ENCODE measurements at regions not wholly inside any gene's neighbourhood (a gene's known extent, or its start where the extent isn't known, plus 50 kb on each side); places are given as distances from the start of the nearest gene placed in this dataset.

- no peak for DNase-seq (ENCODE audit: low read depth in 3 of 3)
Observed at GRCh38 chr2:128720080-128721022, 401.7 kb upstream of the HS6ST1 start.

- no peak for DNase-seq (ENCODE audit: low read depth in 3 of 3)
Observed at GRCh38 chr2:128721096-128721495, 402.4 kb upstream of the HS6ST1 start.

- no peak for DNase-seq (ENCODE audit: low read depth in 3 of 3)
Observed at GRCh38 chr2:128722489-128722888, 403.8 kb upstream of the HS6ST1 start.

- DNase-seq (ENCODE audit: low read depth in 3 of 3): no peak
Observed at GRCh38 chr2:128724547-128724946, 405.9 kb upstream of the HS6ST1 start.

GRCh38 chr2:128724972-128725371, 406.3 kb upstream of the HS6ST1 start:
- no peak for DNase-seq (ENCODE audit: low read depth in 3 of 3)

- no peak for DNase-seq (ENCODE audit: low read depth in 3 of 3)
Observed at GRCh38 chr2:128726236-128726635, 407.6 kb upstream of the HS6ST1 start.

DNA sequence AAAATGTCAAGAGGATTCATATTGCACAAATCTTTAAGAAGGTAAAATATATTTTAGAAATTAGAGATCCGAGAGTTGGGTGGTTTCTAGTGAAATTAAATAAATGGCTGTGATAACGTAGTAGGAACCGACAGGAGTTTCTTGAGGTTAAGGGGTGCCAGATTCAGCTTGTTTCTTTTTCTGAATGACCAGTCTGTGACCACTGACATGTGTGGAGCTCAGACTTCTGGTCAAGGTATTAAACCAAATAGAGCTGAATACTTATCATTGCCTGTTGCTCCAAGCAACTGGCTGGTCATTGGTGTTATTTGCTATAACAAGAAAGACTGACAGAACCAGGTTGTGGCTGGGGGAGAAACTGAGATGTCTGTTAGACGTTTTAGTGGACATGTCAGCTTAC, 408.2 kb upstream of the HS6ST1 start:
- no peak for DNase-seq (ENCODE audit: low read depth in 3 of 3)

DNA sequence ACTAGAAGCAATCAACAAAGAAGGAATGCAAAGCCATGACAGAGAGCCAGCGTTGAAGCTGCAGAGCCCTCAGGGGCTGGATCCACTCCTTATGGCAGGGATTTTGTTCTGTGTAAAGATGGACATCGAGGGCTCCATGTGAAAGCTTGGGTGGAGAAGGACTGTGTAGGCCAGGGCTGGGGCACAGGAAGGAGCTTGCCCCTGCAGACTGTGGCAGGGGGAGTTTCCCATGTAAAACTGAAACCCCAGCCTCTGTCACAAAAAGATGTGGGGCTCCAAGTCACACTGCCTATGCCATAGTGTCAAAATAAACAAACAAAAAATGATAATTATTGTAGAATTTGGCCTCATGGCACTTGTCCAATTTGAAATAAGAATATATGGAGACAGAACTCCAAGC, 408.7 kb upstream of the HS6ST1 start:
- no peak for DNase-seq (ENCODE audit: low read depth in 3 of 3)

- DNase-seq (ENCODE audit: low read depth in 3 of 3): no peak
Observed at GRCh38 chr2:128727914-128728313, 409.2 kb upstream of the HS6ST1 start.

GRCh38 chr2:128729051-128729450, 410.4 kb upstream of the HS6ST1 start:
- DNase-seq (ENCODE audit: low read depth in 3 of 3): no peak

DNA sequence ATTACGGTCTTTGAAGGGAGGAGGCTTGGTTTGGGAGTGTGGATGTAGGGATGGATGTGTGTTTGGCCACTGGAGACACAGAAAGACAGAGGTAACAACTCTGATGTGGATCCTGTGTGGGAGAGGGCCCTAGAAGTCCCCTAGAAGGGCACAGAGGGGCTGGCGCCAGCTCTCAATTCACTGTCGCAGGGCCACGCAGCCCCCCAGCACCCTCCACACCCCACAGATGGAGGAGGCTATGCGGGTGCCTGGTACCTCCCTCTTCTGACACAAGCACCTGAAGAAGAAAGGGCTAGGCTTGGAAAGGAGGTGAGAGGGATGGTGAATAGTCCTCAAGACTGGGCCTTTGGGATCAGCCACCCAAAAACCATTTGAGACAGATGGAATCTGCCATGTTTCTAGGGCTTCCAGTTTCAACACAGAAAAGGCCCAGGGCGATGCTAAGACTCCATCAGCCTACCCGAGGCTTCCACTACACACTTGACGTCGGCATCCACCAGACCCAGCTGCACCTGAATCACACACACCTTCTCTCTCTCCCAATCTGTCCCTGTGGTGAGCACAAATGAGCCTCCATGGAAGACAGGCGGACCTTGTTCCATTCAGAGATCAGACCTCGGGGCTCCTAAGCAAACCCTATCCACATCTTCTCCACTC, 413.5 kb upstream of the HS6ST1 start:
- no peak for DNase-seq (ENCODE audit: low read depth in 3 of 3)

- DNase-seq (ENCODE audit: low read depth in 3 of 3): no peak
Observed at GRCh38 chr2:128732976-128733431, 414.3 kb upstream of the HS6ST1 start.

GRCh38 chr2:128733450-128733849, 414.8 kb upstream of the HS6ST1 start:
- no peak for DNase-seq (ENCODE audit: low read depth in 3 of 3)

DNA sequence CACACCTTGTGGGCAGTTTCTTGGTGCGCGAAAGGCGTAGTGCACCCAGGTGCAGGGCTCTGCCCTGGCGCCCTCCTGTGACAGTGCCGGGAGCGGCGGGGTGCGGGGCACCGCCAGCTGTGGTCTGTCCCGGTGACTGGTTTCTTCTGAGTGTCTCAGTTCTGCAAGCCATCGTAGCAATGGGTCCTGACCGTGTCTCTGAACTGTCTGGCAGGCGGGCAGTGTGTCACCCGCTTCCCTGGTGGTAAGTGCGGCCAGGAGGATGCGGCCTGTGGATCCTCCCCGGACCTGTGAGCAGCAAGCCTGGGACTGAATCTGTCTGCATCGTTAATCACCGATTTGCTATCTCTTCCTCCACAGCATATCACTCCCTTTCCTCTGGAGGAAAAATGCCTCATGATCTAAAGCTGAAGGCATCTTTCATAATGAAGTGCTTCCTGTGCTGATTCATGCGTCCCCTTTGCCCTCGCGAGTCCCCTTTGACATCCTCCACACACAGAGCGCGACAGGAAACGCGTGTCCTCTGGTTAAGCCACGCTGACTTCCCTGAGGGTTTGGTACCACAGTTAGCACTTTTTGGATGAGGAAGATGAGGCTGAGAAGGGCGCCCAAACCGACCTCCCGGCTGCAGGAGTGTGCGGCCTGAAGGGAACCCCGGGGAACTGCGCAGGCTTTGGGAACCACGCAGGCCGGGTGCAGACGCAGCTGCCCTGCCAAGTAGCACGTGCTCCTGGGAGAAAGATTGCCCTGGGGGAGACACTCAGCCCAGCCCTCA, 416.0 kb upstream of the HS6ST1 start:
- DNase-seq (ENCODE audit: low read depth in 3 of 3): no peak

DNA sequence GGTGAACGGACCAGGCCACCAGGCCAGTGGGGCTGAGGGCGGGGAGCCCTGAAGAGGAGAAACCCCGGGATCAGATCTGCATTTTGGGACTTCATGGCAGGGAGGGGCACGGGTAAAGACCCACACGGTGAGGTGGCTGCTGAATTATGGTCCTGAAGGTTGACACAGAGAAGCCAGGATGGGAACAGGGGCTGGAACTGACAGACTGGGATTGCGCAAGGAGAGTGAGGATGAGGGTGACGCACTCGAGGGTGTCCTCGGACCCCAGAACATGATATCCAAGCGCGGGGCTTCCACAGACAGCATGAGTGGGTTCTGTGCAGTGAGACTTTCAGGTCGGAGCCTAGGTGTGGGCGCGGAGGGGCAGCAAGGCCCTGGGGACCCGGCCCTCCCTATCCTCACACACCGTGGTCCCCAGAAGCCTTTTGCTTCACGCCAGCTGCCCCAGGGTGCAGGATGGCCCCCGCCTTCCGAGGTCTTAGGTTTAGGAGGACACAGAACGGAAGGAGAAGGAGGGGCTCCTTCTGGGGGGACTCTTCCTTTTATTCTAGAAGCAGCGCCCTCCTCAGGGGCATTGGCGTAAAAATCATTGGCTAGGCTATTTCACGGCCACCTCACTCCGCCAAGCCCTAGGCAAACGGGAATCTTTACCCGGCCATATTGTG, 416.8 kb upstream of the HS6ST1 start:
- DNase-seq (ENCODE audit: low read depth in 3 of 3): no peak

DNA sequence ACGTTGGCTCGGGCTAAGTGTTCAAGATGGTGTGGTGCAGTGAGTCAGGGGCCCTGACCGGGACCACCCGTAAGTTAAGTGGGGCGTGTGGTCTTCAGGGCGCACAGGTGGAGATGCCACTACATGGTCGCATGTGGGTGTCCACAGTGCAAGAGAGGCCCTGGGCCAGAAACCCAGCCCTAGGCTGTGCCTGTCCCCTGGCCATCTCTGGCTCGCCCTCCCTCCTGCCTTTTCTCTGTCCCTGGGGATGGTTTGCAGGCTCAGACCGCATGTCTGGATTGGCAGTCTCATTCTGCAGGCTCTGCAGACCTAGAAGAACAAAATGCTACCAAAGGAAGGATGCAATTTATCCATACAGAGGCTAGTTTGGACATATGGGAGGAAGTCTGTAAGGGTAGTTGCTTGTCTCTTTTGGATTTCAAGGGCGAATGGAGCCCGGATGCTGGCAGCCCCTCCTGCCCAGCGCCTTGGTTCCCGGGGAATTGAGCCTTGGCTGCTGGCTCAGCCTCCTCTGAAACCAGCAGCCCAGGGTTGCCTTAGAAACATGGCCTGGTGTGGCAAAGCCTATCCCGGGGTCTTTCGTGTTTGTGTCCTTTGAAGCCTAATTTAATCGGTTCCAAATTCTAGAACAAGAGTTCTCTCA, 417.5 kb upstream of the HS6ST1 start:
- DNase-seq (ENCODE audit: low read depth in 3 of 3): no peak

- DNase-seq (ENCODE audit: low read depth in 3 of 3): peak; percentile 5 to 62 (median 23)
Observed at GRCh38 chr2:128736689-128737545, 418.2 kb upstream of the HS6ST1 start.

DNA sequence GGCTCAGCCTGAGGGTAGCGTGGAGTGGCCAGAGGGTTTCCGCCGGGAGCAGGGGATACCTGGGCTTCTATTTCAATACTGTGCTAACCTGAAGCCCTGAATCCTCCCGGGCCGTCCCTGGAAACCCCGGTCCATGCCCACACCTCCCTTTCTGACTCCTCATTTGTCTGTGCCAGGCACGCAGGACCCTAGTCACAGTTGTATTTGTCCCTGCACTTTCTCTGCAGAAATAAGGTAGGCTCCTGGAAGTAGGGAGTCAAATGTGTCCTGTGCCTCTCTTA, 418.8 kb upstream of the HS6ST1 start:
- no peak for DNase-seq (ENCODE audit: low read depth in 3 of 3)

- no peak for DNase-seq (ENCODE audit: low read depth in 3 of 3)
Observed at GRCh38 chr2:128738446-128739110, 419.9 kb upstream of the HS6ST1 start.

GRCh38 chr2:128742467-128742866, 423.8 kb upstream of the HS6ST1 start:
- no peak for DNase-seq (ENCODE audit: low read depth in 3 of 3)
